22Rv1 (cell line): ENCODE measurements at regions not wholly inside any gene's neighbourhood (a gene's known extent, or its start where the extent isn't known, plus 50 kb on each side); places are given as distances from the start of the nearest gene placed in this dataset.
"Not testable (repeated sequence)": the region's sequence is repeated elsewhere in the genome, so short reads cannot be mapped to it uniquely, and the experiment has no call there.

Experiments
- H3K27ac ChIP-seq: fragments of 450-650 bp; 2 replicates; pipeline ENCODE4 v1.5.1; 2017
- CTCF ChIP-seq: fragments of 450-650 bp; IDR thresholded peaks from 2 replicates; pipeline ENCODE4 v1.5.1; 2017; ENCODE audit warnings: mild to moderate bottlenecking
- ZFX ChIP-seq: fragments of 450-650 bp; IDR thresholded peaks from 2 replicates; pipeline ENCODE4 v1.6.1; 2017; ENCODE audit warnings: antibody characterized with exemption, borderline replicate concordance

DNA sequence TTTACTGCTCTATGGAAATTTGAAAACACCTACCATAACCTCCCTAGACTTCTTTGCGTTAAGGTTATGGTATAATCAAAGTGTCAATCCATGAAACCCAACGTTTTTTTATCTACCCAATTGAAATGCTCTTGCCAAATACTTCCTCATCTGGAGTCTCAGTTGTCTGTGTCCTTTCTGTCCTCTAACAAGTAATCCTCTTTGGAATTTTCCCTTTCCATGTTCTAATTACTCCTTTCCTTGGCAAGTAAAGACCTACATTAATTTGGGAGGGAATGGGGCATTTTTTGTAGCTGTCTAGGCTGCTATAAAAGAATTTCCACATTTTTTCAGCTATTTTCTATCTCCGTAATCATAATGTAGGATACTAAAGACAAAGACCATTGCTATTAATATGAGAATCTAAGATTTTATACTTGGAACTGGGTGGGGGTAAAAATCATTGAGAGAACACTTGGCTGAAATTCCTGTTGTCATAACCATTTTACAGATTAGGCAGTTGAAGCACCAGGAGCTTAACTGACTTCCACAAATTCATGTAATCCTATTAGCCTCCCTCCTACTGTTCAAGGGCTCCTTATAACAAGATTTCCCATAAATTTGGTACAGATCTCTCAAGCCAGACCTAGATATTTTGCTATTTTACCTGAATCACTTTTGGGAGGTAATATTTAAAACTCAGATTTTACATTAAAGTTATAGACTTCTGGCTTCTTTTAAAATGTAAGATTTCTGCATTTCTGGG, 1307.6 kb downstream of the XPNPEP1 start:
- TF ChIP-seq ZFX: no peak
- TF ChIP-seq CTCF: no peak
- H3K27ac ChIP-seq: no peak overlapping the region

DNA sequence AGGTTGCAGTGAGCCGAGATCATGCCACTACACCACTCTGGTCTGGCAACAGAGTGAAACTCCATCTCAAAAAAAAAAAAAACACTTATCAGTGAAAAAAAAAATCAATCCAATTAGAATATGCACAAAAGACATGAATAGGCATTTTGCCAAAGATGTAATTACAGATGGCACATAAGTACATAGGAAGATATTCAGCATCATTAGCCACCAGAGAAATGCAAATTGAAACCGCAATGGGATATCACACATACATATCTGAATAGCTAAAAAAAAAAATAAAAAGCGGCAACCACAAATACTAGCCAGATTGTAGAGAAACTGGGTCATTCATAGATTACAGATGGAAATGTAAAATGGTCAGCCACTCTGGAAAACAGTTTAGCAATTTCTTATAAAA, 1310.8 kb downstream of the XPNPEP1 start:
- TF ChIP-seq ZFX: no peak
- no peak for TF ChIP-seq CTCF
- H3K27ac ChIP-seq: no peak overlapping the region

DNA sequence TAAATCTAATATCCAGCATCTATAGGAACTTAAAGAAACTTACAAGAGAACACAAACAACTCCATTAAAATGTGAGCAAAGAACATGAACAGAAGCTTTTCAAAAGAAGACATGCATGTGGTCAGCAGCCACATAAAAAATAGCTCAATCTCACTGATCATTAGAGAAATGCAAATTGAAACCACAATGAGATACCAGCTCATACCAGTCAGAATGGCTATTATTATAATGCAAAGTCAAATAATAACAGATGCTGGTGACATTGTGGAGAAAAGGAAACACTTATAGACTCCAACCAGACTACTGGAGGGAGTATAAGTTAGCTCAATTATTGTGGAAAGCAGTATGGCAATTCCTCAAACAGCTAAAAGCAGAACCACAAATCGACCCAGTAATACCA, 1314.5 kb downstream of the XPNPEP1 start:
- H3K27ac ChIP-seq: no peak overlapping the region
- TF ChIP-seq ZFX (no peak), CTCF (no peak)

GRCh38 chr10:108601851-108602250, 1321.5 kb downstream of the XPNPEP1 start:
- no peak overlapping the region for H3K27ac ChIP-seq
- TF ChIP-seq CTCF: no peak
- no peak for TF ChIP-seq ZFX

GRCh38 chr10:108600511-108600910, 1322.8 kb downstream of the XPNPEP1 start:
- not testable (repeated sequence) for H3K27ac ChIP-seq

DNA sequence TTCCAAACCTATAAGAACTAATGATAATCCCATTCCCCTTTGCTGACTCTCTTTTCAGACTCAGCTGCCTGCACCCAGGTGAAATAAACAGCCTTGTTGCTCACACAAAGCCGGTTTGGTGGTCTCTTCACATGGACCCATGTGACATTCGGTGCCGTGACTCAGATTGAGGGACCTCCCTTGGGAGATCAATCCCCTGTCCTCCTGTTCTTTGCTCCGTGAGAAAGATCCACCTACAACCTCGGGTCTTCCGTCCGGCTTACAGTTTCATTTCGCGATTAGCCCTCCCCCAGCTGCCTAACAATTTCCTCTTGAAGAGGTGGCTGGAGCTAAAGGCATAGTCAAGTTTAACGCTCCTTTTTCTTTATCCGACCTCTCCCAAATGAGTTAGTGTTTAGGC, 1324.0 kb downstream of the XPNPEP1 start:
- H3K27ac ChIP-seq: not testable (repeated sequence)

DNA sequence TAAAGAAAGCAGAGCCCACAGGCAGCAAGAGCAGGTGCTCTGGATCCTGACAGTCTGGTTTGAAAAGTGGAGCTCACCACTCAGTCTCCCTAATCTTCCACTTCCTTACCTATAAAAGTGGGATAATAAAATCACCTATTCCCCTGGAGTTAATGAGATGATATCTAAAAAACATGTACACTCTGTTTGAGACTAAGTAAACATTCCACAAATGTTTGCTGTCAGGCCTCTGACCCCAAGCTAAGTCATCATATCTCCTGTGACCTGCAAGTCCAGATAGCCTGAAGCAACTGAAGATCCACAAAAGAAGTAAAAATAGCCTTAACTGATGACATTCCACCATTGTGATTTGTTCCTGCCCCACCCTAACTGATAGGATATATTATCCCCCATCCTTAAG, 1324.5 kb downstream of the XPNPEP1 start:
- H3K27ac ChIP-seq: no peak overlapping the region
- TF ChIP-seq CTCF: no peak
- TF ChIP-seq ZFX: no peak

GRCh38 chr10:108598320-108598695, 1325.0 kb downstream of the XPNPEP1 start:
- TF ChIP-seq ZFX (no peak), CTCF (no peak)
- H3K27ac ChIP-seq: no peak overlapping the region
